ENCODE measurements at regions not wholly inside any gene's neighbourhood (a gene's known extent, or its start where the extent isn't known, plus 50 kb on each side); places are given as distances from the start of the nearest gene placed in this dataset.

DNA sequence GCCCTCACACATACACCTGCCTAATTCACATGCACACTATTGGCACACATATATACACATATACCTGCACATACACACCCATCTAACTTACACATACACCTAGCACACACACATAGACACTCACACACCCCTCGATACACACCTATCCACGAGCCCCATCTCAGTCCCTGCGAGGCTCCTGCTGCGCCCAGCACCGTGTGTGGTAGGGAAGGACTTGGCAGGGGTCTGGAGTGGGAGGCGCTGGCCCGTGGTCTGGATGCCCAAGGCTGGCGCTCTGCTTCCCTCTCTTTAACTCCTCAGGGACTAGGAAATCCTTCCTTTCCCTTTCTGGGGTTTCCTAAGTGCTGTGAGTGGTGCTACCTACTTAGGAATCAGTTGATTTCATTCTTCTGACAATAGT lies 202.7 kb downstream of the UQCRFS1 start:
- TF ChIP-seq CTCF (IDR thresholded peaks at IDR 0.05) (no peak), POLR2A (IDR thresholded peaks at IDR 0.05) (no peak)
- no peak overlapping the region for H3K27ac ChIP-seq
- no peaks in the 10 kb centered on the region for H3K9me3 ChIP-seq
- DNase-seq: no peak
- H3K36me3 ChIP-seq (replicated peaks in 1 of 2; ENCODE audit: insufficient read depth in 1 of 2, low read depth in 2 of 2): no peaks in the 10 kb centered on the region
- H3K27me3 ChIP-seq: no peaks in the 10 kb centered on the region
- ATAC-seq: no peak
- no peak overlapping the region for H3K4me3 ChIP-seq
- WGBS, 2 donors: 59 to 65% methylated on average over 8 of the region's 8 CpGs
- intact Hi-C loops (cut with DNase I): no loop called here
- no peaks in the 10 kb centered on the region for H3K4me1 ChIP-seq

DNA sequence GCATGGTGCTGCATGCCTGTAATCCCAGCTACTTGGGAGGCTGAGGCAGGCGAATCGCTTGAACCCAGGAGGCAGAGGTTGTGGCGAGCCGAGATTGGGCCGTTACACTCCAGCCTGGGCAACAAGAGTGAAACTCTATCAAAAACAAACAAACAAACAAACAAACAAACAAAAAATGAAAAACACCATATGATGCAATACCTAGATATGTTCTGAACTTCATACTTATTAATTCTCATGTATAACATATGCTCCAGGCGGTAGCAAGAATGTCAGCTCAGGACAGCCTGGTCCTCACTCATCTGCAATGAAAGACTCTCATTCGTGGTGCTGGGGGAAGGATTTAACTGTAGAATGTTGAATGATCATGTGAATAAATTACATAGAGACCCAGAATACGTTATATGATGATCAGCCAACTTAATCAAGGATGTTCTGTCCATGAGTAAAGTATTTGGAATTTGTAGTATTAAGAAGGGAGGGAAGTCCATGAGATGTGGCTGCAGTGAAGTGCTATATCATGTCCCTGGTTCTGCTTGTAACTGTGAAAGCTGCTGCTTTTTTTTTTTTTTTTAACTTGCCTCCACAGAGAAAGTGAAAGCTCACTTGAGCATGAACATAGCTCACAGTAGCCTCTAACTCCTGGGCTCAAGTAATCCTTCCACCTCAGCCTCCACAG lies 206.8 kb downstream of the UQCRFS1 start:
- no peaks in the 10 kb centered on the region for H3K4me1 ChIP-seq
- intact Hi-C loops (cut with DNase I): no loop called here
- no peaks in the 10 kb centered on the region for H3K36me3 ChIP-seq (replicated peaks in 1 of 2; ENCODE audit: insufficient read depth in 1 of 2, low read depth in 2 of 2)
- ATAC-seq: no peak
- no peak overlapping the region for H3K4me3 ChIP-seq
- no peaks in the 10 kb centered on the region for H3K9me3 ChIP-seq
- no peak for TF ChIP-seq POLR2A (IDR thresholded peaks at IDR 0.05)
- no peak for TF ChIP-seq CTCF (IDR thresholded peaks at IDR 0.05)
- no peak for DNase-seq
- WGBS, 2 donors: 75 to 85% methylated on average over 8 of the region's 8 CpGs
- no peaks in the 10 kb centered on the region for H3K27me3 ChIP-seq
- no peak overlapping the region for H3K27ac ChIP-seq

DNA sequence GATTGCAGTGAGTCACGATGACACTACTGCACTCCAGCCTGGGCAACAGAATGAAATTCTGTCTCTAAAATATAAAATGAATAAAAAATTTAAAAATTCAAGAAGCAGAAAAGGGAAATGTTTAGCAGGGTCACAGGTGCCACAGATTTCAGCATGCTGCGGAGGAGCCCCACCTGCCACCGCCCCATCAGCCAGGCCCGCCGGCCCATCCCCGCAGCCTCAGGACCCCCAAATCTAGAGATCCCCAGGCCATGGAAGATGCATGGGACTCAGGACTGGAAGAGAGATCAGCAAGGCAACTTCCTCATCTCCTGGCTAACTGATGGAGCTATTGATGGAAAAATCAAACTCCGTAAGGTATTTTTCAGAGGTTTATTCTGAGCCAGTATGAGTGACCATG lies 208.2 kb downstream of the UQCRFS1 start:
- Histone ChIP-seq H3K4me3 (no peak overlapping the region), H3K9me3 (no peaks in the 10 kb centered on the region), H3K36me3 (replicated peaks in 1 of 2; ENCODE audit: insufficient read depth in 1 of 2, low read depth in 2 of 2) (no peaks in the 10 kb centered on the region), H3K27me3 (no peaks in the 10 kb centered on the region), H3K4me1 (no peaks in the 10 kb centered on the region), H3K27ac (no peak overlapping the region)
- intact Hi-C loops (cut with DNase I): no loop called here
- no peak for ATAC-seq
- no peak for TF ChIP-seq POLR2A (IDR thresholded peaks at IDR 0.05)
- TF ChIP-seq CTCF (IDR thresholded peaks at IDR 0.05): no peak
- WGBS, 2 donors: 88 to 90% methylated on average over 7 of the region's 7 CpGs
- DNase-seq: no peak

- intact Hi-C loops (cut with DNase I): no loop called here
- no peak overlapping the region for H3K4me3 ChIP-seq
- no peaks in the 10 kb centered on the region for H3K27me3 ChIP-seq
- no peaks in the 10 kb centered on the region for H3K9me3 ChIP-seq
- H3K27ac ChIP-seq: no peak overlapping the region
- TF ChIP-seq CTCF (IDR thresholded peaks at IDR 0.05) (no peak), POLR2A (IDR thresholded peaks at IDR 0.05) (no peak)
- no peak for ATAC-seq
- 70 to 85% methylated on average over 6 to 7 of the region's 7 CpGs for WGBS, 2 donors
- H3K36me3 ChIP-seq (replicated peaks in 1 of 2; ENCODE audit: insufficient read depth in 1 of 2, low read depth in 2 of 2): no peaks in the 10 kb centered on the region
- no peak for DNase-seq
- no peaks in the 10 kb centered on the region for H3K4me1 ChIP-seq
Observed at GRCh38 chr19:29003641-29004409, 209.1 kb downstream of the UQCRFS1 start.
